MM.1S (cell line): ENCODE measurements at regions not wholly inside any gene's neighbourhood (a gene's known extent, or its start where the extent isn't known, plus 50 kb on each side); places are given as distances from the start of the nearest gene placed in this dataset.

Experiments
- EZH2 ChIP-seq: fragments of 300-600 bp; sonication (generic); optimal IDR thresholded peaks from 2 replicates; pipeline ENCODE3; 2017; ENCODE audit warnings: low read depth, mild to moderate bottlenecking, antibody characterized with exemption, low read length, mixed read lengths
- EZH2phosphoT487 ChIP-seq: fragments of 300-600 bp; sonication (generic); IDR thresholded peaks from 2 replicates; pipeline ENCODE4 v1.6.1; 2018; ENCODE audit warnings: antibody characterized with exemption, low read length
- TF ChIP-seq, protein P1 (sequence below): fragments of 300-600 bp; sonication (generic); IDR thresholded peaks from 2 replicates; pipeline ENCODE4 v1.5.1; 2016; ENCODE audit warnings: antibody characterized with exemption, low read length, mixed read lengths

DNA sequence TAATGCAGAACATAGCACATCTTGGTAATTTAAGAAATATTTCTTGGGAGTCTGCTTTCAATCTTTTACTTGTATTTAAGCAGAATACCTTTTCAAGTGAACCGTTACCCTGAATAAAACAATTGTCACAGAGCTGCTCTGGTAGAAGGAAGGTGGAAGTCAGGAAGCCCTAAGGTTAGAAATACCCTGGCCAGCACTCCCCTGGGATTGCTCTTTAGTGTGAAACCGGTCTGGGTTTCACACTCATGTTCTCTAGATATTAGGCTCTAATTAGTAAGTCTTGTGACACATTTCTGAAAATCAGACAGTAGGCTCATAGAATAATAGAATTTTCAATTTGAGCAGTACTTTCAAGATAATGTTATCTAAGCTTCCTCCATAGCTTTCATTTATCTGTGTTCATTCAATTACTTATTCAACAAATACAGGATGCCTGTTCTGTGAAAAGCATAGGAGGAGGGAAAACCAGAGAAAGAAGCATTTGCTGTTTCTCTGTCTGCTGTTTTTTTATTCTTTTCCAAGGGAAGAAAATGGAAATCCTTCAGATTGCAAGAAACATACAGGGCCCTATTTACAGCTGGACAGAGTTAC, 825.5 kb downstream of the TLR4 start:
- TF ChIP-seq, protein P1, sequence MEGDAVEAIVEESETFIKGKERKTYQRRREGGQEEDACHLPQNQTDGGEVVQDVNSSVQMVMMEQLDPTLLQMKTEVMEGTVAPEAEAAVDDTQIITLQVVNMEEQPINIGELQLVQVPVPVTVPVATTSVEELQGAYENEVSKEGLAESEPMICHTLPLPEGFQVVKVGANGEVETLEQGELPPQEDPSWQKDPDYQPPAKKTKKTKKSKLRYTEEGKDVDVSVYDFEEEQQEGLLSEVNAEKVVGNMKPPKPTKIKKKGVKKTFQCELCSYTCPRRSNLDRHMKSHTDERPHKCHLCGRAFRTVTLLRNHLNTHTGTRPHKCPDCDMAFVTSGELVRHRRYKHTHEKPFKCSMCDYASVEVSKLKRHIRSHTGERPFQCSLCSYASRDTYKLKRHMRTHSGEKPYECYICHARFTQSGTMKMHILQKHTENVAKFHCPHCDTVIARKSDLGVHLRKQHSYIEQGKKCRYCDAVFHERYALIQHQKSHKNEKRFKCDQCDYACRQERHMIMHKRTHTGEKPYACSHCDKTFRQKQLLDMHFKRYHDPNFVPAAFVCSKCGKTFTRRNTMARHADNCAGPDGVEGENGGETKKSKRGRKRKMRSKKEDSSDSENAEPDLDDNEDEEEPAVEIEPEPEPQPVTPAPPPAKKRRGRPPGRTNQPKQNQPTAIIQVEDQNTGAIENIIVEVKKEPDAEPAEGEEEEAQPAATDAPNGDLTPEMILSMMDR: no peak
- TF ChIP-seq EZH2: no peak
- no peak for TF ChIP-seq EZH2phosphoT487
